Transverse colon (tissue), 4 donors: ENCODE measurements at regions not wholly inside any gene's neighbourhood (a gene's known extent, or its start where the extent isn't known, plus 50 kb on each side); places are given as distances from the start of the nearest gene placed in this dataset.

Experiments used
- DNase-seq: peaks from one replicate; pipeline ENCODE4 v3.0.0-alpha.2; 2019
- H3K27ac ChIP-seq, 4 donors: fragments of 200-600 bp; sonication (generic); 2 replicates each; pipeline ENCODE4 v1.5.1; 2016 to 2018; ENCODE audit warnings: inconsistent platforms in 4 of 4
- H3K27me3 ChIP-seq: fragments of 200-600 bp; sonication (generic); 2 replicates; pipeline ENCODE4 v1.5.1; 2017; ENCODE audit warnings: inconsistent platforms
- H3K36me3 ChIP-seq, 4 donors: fragments of 200-600 bp; sonication (generic); 2 replicates each; pipeline ENCODE4 v1.5.1; 2017 to 2019; ENCODE audit warnings: inconsistent platforms in 4 of 4
- H3K4me1 ChIP-seq, 4 donors: fragments of 200-600 bp; sonication (generic); 2 replicates each; pipeline ENCODE4 v1.5.1; 2017 to 2020; ENCODE audit warnings: inconsistent platforms in 4 of 4
- H3K4me3 ChIP-seq, 4 donors: fragments of 200-600 bp; sonication (generic); 1 replicate in 1 of 4; 2 replicates in 3 of 4; pipeline versions ENCODE4 v1.5.1 to v1.6.1; 2017 to 2019; ENCODE audit warnings: inconsistent platforms in 4 of 4
- H3K9me3 ChIP-seq, 2 donors: fragments of 200-600 bp; sonication (generic); 2 replicates each; pipeline ENCODE4 v1.5.1; 2017 to 2019; ENCODE audit warnings: inconsistent platforms in 2 of 2
- CTCF ChIP-seq, 5 experiments: fragments of 200-600 bp in 3 of 5; fragments of 450-650 bp in 2 of 5; sonication (generic) in 3 of 5; IDR thresholded peaks; 1 replicate in 2 of 5; 2 replicates in 3 of 5; pipeline ENCODE4 v1.5.1; 2016 to 2017; ENCODE audit warnings: antibody characterized with exemption in 5 of 5, inconsistent platforms in 3 of 5, mild to moderate bottlenecking in 2 of 5, moderate library complexity in 1 of 5
- EP300 ChIP-seq: sonication (generic); formaldehyde crosslinking; IDR thresholded peaks from one replicate; pipeline ENCODE4 v1.6.1; 2017; ENCODE audit warnings: antibody characterized with exemption, low read depth
- POLR2A ChIP-seq: fragments of 450-650 bp; IDR thresholded peaks from one replicate; pipeline ENCODE4 v1.6.1; 2016; ENCODE audit warnings: antibody characterized with exemption, mild to moderate bottlenecking, moderate library complexity
- POLR2AphosphoS5 ChIP-seq, 3 donors: sonication (generic); formaldehyde crosslinking; IDR thresholded peaks; one replicate each; pipeline ENCODE4 v1.6.1; 2016; ENCODE audit warnings: antibody characterized with exemption in 3 of 3
- WGBS, 2 donors: methylation state at CpG; one replicate each; pipeline ENCODE4 v1.1.5; 2018; ENCODE audit warnings: low coverage in 1 of 2; 5-methylcytosine and 5-hydroxymethylcytosine counted together
- in situ Hi-C, 4 donors: fragments of 200-750 bp; cut with MboI; loops; one replicate each; pipeline versions ENCODE4 v1.15.0 to v1.15.1; 2017; ENCODE audit warnings: low sequenced_read_pairs in 3 of 4, low pct_ligation_motif_present in 1 of 4, low pct_unique_long_range_greater_than_20kb in 1 of 4
- intact Hi-C: fragments of 100-400 bp; cut with DNase I; formaldehyde crosslinking; loops from one replicate; pipeline ENCODE4 v1.15.1; 2023; ENCODE audit warnings: low total_unique reads

- Histone ChIP-seq H3K4me1 (no peaks in the 10 kb centered on the region), H3K4me3 (no peak overlapping the region), H3K36me3 (no peaks in the 10 kb centered on the region), H3K9me3 (no peaks in the 10 kb centered on the region), H3K27ac (no peak overlapping the region), H3K27me3 (no peaks in the 10 kb centered on the region)
- TF ChIP-seq EP300 (no peak), CTCF (IDR thresholded peaks at IDR 0.05) (no peak), POLR2A (no peak), POLR2AphosphoS5 (IDR thresholded peaks at IDR 0.05) (no peak)
- 82 to 93% methylated on average over 4 of the region's 4 CpGs for WGBS, 2 donors
- intact Hi-C loops, result no loop called here
- DNase-seq, result no peak
- in situ Hi-C loops, result no loop called here
Measured at GRCh38 chr11:122271745-122272144, 155.7 kb upstream of the BLID start.

- Histone ChIP-seq H3K4me1 (no peaks in the 10 kb centered on the region), H3K27ac (no peak overlapping the region), H3K9me3 (no peaks in the 10 kb centered on the region), H3K4me3 (no peak overlapping the region), H3K27me3 (no peaks in the 10 kb centered on the region), H3K36me3 (no peaks in the 10 kb centered on the region)
- WGBS, 2 donors, result 66% methylated on average over 5 of the region's 5 CpGs; no CpG with 5 or more reads in 1 of the 2 donors
- TF ChIP-seq POLR2A (no peak), CTCF (IDR thresholded peaks at IDR 0.05) (no peak), POLR2AphosphoS5 (IDR thresholded peaks at IDR 0.05) (no peak), EP300 (no peak)
- intact Hi-C loops (no loop called here), in situ Hi-C loops (no loop called here)
- DNase-seq, result no peak
Measured at GRCh38 chr11:122271137-122271536, 155.1 kb upstream of the BLID start.

DNA sequence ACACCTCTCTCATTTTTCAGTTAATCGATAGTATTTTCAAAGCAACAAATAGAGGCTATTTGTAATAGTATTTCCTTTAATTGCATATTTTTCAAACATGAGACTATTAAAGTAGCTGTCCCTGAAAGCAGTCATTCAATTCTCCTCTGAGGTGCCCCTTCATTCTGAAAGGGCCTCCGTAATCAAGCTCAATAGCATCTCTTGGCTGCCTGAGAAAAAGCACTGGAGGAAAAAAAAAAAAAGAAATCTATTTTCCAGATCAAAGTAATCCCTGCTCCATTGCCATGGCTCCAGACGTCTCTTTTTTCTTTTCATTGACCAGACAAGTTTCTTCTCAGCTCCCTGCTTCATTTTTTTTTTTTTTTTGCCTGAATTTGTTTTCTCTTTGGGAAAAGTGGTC lies 154.5 kb upstream of the BLID start:
- H3K36me3 ChIP-seq, result no peaks in the 10 kb centered on the region
- DNase-seq, result no peak
- no peaks in the 10 kb centered on the region for H3K4me1 ChIP-seq
- in situ Hi-C loops (no loop called here), intact Hi-C loops (no loop called here)
- H3K9me3 ChIP-seq, result no peaks in the 10 kb centered on the region
- H3K27ac ChIP-seq, result no peak overlapping the region
- H3K27me3 ChIP-seq, result no peaks in the 10 kb centered on the region
- WGBS, 2 donors, result 75 to 77% methylated on average over 3 of the region's 3 CpGs
- TF ChIP-seq POLR2AphosphoS5 (IDR thresholded peaks at IDR 0.05), result no peak
- TF ChIP-seq CTCF (IDR thresholded peaks at IDR 0.05), result no peak
- no peak for TF ChIP-seq POLR2A
- TF ChIP-seq EP300, result no peak
- no peak overlapping the region for H3K4me3 ChIP-seq

DNA sequence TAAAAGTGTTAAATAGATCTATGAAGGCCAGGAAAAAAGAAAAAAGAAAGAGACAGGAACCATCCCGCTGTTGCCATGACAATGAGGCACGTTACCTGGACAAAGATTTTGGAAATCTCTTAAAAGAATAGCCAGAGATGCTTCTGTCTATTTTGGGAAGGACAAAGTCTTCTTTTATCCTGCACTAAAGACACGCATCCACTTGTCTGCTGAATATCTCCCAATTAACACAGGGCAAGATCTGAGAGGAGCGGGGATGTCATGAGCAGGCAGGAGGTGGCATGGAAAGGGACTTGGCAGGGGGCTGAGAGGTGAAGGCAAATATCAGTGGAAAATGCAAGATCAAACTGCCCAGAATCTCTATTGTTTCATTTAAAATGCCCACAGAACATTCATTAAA lies 153.8 kb upstream of the BLID start:
- H3K36me3 ChIP-seq, result no peaks in the 10 kb centered on the region
- H3K27ac ChIP-seq, result no peak overlapping the region
- TF ChIP-seq POLR2A (no peak), POLR2AphosphoS5 (IDR thresholded peaks at IDR 0.05) (no peak), CTCF (IDR thresholded peaks at IDR 0.05) (no peak), EP300 (no peak)
- in situ Hi-C loops, result no loop called here
- WGBS, 2 donors, result 88 to 89% methylated on average over 4 of the region's 4 CpGs
- no peak for DNase-seq
- intact Hi-C loops, result no loop called here
- H3K9me3 ChIP-seq, result no peaks in the 10 kb centered on the region
- no peaks in the 10 kb centered on the region for H3K27me3 ChIP-seq
- no peaks in the 10 kb centered on the region for H3K4me1 ChIP-seq
- H3K4me3 ChIP-seq, result no peak overlapping the region
